B cell (primary cell): ENCODE measurements at regions not wholly inside any gene's neighbourhood (a gene's known extent, or its start where the extent isn't known, plus 50 kb on each side); places are given as distances from the start of the nearest gene placed in this dataset.

Source experiments
- EZH2 ChIP-seq: IDR thresholded peaks from 2 replicates; pipeline ENCODE4 v1.6.1; 2012; ENCODE audit warnings: borderline replicate concordance, low read depth, mild to moderate bottlenecking, moderate library complexity, low read length; ENCODE audit not compliant: insufficient read depth, poor library complexity, severe bottlenecking
- TF ChIP-seq, protein P1 (sequence below): fragments of 200-600 bp; IDR thresholded peaks from one replicate; pipeline ENCODE4 v1.8.0; 2022; ENCODE audit warnings: antibody characterized with exemption, mild to moderate bottlenecking

DNA sequence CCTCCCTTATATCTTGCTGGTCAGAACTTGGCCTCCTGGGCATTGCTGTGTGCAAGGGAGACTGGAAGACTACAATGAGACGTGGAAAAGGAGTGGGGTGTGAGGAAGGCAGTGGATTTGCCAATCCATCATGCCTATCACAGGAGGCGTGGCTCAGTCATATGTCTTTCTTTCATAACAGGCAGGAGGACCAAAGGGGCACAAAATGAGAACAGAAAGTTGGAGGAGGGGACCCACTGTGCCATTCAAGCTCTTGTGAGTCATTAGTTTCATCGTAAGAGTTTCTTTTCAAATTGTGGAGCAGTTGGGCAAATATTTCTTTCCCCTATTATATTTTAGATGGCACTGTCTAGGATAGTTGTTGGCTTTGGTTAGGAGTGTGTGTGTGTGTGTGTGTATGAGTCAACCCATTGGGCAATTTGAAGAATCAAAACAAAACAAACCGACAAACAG is 471.5 kb downstream of the TSHZ3 start:
- TF ChIP-seq, protein P1, sequence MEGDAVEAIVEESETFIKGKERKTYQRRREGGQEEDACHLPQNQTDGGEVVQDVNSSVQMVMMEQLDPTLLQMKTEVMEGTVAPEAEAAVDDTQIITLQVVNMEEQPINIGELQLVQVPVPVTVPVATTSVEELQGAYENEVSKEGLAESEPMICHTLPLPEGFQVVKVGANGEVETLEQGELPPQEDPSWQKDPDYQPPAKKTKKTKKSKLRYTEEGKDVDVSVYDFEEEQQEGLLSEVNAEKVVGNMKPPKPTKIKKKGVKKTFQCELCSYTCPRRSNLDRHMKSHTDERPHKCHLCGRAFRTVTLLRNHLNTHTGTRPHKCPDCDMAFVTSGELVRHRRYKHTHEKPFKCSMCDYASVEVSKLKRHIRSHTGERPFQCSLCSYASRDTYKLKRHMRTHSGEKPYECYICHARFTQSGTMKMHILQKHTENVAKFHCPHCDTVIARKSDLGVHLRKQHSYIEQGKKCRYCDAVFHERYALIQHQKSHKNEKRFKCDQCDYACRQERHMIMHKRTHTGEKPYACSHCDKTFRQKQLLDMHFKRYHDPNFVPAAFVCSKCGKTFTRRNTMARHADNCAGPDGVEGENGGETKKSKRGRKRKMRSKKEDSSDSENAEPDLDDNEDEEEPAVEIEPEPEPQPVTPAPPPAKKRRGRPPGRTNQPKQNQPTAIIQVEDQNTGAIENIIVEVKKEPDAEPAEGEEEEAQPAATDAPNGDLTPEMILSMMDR = no peak
- TF ChIP-seq EZH2 = no peak
